ENCODE measurements at regions not wholly inside any gene's neighbourhood (a gene's known extent, or its start where the extent isn't known, plus 50 kb on each side); places are given as distances from the start of the nearest gene placed in this dataset.

DNA sequence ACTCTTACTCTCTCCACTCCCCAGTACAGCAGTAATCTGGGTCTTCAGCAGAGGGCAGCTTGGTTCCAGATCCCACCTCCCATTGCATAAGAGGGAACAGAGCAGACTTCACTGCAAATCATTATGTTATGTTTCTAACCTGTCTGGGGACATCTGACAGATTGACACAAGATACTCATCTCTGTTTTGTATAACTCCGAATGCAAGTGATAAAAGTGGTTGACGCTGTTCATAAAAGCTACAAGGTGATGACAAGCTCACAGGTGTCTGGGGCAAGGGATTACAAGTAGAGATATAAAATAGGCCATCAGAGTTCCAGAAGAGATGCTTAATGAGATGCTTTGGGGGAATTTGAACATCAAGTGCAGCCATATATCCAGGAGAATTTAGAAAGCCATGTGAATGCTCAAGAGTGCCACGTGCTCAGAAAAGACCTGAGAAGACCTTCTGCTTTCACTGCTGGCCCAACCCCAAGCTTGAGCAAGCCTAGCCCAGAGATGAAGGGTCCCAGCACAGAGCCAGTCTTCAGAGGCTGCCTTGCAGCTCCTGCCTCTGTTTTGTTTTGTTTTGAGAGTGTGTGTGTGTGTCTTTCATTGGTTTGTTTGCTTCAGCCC lies 80.6 kb downstream of the VSTM2A start:
- no peak for TF ChIP-seq POLR2A (IDR thresholded peaks at IDR 0.05)
- TF ChIP-seq, protein P1, sequence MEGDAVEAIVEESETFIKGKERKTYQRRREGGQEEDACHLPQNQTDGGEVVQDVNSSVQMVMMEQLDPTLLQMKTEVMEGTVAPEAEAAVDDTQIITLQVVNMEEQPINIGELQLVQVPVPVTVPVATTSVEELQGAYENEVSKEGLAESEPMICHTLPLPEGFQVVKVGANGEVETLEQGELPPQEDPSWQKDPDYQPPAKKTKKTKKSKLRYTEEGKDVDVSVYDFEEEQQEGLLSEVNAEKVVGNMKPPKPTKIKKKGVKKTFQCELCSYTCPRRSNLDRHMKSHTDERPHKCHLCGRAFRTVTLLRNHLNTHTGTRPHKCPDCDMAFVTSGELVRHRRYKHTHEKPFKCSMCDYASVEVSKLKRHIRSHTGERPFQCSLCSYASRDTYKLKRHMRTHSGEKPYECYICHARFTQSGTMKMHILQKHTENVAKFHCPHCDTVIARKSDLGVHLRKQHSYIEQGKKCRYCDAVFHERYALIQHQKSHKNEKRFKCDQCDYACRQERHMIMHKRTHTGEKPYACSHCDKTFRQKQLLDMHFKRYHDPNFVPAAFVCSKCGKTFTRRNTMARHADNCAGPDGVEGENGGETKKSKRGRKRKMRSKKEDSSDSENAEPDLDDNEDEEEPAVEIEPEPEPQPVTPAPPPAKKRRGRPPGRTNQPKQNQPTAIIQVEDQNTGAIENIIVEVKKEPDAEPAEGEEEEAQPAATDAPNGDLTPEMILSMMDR (IDR thresholded peaks at IDR 0.05 in 8 of 11, conservative IDR thresholded peaks at IDR 0.05 in 3 of 11), result no peak
- TF ChIP-seq POLR2AphosphoS5 (IDR thresholded peaks at IDR 0.05), result no peak

Measured in spleen (tissue), 7 donors.